Neural progenitor cell (in vitro differentiated cells): ENCODE measurements at regions not wholly inside any gene's neighbourhood (a gene's known extent, or its start where the extent isn't known, plus 50 kb on each side); places are given as distances from the start of the nearest gene placed in this dataset.

Source experiments
- DNase-seq: peaks from one replicate; pipeline ENCODE4 v3.0.0-alpha.2; 2016; ENCODE audit warnings: low spot score
- H2AFZ ChIP-seq: fragments of 200-600 bp; sonication (generic); replicated peaks from 2 replicates; pipeline ENCODE4 v1.6.1; 2016; ENCODE audit warnings: antibody characterized with exemption
- H3F3A ChIP-seq: fragments of 200-600 bp; sonication (generic); 2 replicates; pipeline ENCODE4 v1.6.1; 2016; ENCODE audit warnings: antibody characterized with exemption, low read depth
- H3K27ac ChIP-seq: fragments of 200-600 bp; sonication (generic); 2 replicates; pipeline ENCODE4 v1.5.1; 2016; ENCODE audit warnings: mild to moderate bottlenecking
- H3K27me3 ChIP-seq: fragments of 200-600 bp; sonication (generic); 2 replicates; pipeline ENCODE4 v1.6.1; 2016; ENCODE audit warnings: mild to moderate bottlenecking, moderate library complexity
- H3K36me3 ChIP-seq: fragments of 200-600 bp; sonication (generic); 2 replicates; pipeline ENCODE4 v1.5.1; 2016
- H3K4me1 ChIP-seq: fragments of 200-600 bp; sonication (generic); 2 replicates; pipeline ENCODE4 v1.6.1; 2016; ENCODE audit warnings: mixed run types
- H3K4me2 ChIP-seq: fragments of 200-600 bp; sonication (generic); 2 replicates; pipeline ENCODE4 v1.6.1; 2016
- H3K4me3 ChIP-seq: fragments of 200-600 bp; sonication (generic); 2 replicates; pipeline ENCODE4 v1.5.1; 2016
- H3K79me2 ChIP-seq: fragments of 200-600 bp; sonication (generic); 2 replicates; pipeline ENCODE4 v1.6.1; 2016; ENCODE audit warnings: low read depth
- H3K9ac ChIP-seq: fragments of 200-600 bp; sonication (generic); 2 replicates; pipeline ENCODE4 v1.6.1; 2016
- H3K9me3 ChIP-seq: fragments of 200-600 bp; sonication (generic); 2 replicates; pipeline ENCODE4 v1.5.1; 2016; ENCODE audit warnings: low read depth
- H4K20me1 ChIP-seq: fragments of 200-600 bp; sonication (generic); 2 replicates; pipeline ENCODE4 v1.6.1; 2016; ENCODE audit warnings: low read depth
- H3K27ac Mint-ChIP-seq: 3 replicates; pipeline ENCODE4 v1.8.0; 2021; ENCODE audit warnings: mixed read lengths
- H3K27me3 Mint-ChIP-seq: 2 replicates; pipeline ENCODE4 v1.8.0; 2022; ENCODE audit warnings: low read depth, mild to moderate bottlenecking, inconsistent platforms, moderate library complexity, mixed read lengths; ENCODE audit not compliant: insufficient read depth
- H3K36me3 Mint-ChIP-seq: 3 replicates; pipeline ENCODE4 v1.8.0; 2021; ENCODE audit warnings: mixed read lengths
- H3K4me1 Mint-ChIP-seq: 3 replicates; pipeline ENCODE4 v1.8.0; 2021; ENCODE audit warnings: mixed read lengths
- H3K4me3 Mint-ChIP-seq: 3 replicates; pipeline ENCODE4 v1.8.0; 2021; ENCODE audit warnings: mild to moderate bottlenecking, moderate library complexity, mixed read lengths
- H3K9me3 Mint-ChIP-seq: 3 replicates; pipeline ENCODE4 v1.8.0; 2020; ENCODE audit warnings: mixed read lengths
- CTCF ChIP-seq: fragments of 200-600 bp; sonication (generic); IDR thresholded peaks from 2 replicates; pipeline ENCODE4 v1.5.1; 2017; ENCODE audit warnings: antibody characterized with exemption, mild to moderate bottlenecking
- EZH2 ChIP-seq: fragments of 200-600 bp; sonication (generic); IDR thresholded peaks from 2 replicates; pipeline ENCODE4 v1.6.1; 2017; ENCODE audit warnings: antibody characterized with exemption, mild to moderate bottlenecking, moderate library complexity
- EZH2phosphoT487 ChIP-seq: fragments of 200-600 bp; sonication (generic); IDR thresholded peaks from 2 replicates; pipeline ENCODE4 v1.6.1; 2017; ENCODE audit warnings: antibody characterized with exemption

GRCh38 chr4:177052211-177052934 lies 257.3 kb upstream of the NEIL3 start:
- TF ChIP-seq CTCF (no peak), EZH2 (no peak), EZH2phosphoT487 (no peak)
- H2AFZ ChIP-seq = no peak overlapping the region
- no peak overlapping the region for H3K4me3 ChIP-seq
- peaks cover 5% of the 10 kb centered on the region for H3K4me1 ChIP-seq
- Mint-ChIP-seq H3K9me3 (no peaks in the 10 kb centered on the region), H3K4me1 (peaks cover 6% of the 10 kb centered on the region), H3K27ac (no peak overlapping the region), H3K36me3 (no peaks in the 10 kb centered on the region), H3K4me3 (no peak overlapping the region), H3K27me3 (no peaks in the 10 kb centered on the region)
- no peaks in the 10 kb centered on the region for H3F3A ChIP-seq
- no peak overlapping the region for H3K9ac ChIP-seq
- no peaks in the 10 kb centered on the region for H3K27me3 ChIP-seq
- no peaks in the 10 kb centered on the region for H3K79me2 ChIP-seq
- DNase-seq = no peak
- H3K36me3 ChIP-seq = no peaks in the 10 kb centered on the region
- no peak overlapping the region for H3K27ac ChIP-seq
- no peak overlapping the region for H3K4me2 ChIP-seq
- no peaks in the 10 kb centered on the region for H4K20me1 ChIP-seq
- no peaks in the 10 kb centered on the region for H3K9me3 ChIP-seq

- Histone ChIP-seq H3K9me3 (peaks cover 4% of the 10 kb centered on the region), H3K79me2 (no peaks in the 10 kb centered on the region), H3K4me1 (peaks cover under 1% of the 10 kb centered on the region), H3K9ac (no peak overlapping the region), H3F3A (no peaks in the 10 kb centered on the region), H4K20me1 (no peaks in the 10 kb centered on the region), H3K27ac (no peak overlapping the region), H3K36me3 (no peaks in the 10 kb centered on the region), H3K27me3 (no peaks in the 10 kb centered on the region), H3K4me3 (no peak overlapping the region), H2AFZ (no peak overlapping the region), H3K4me2 (no peak overlapping the region)
- H3K27me3 Mint-ChIP-seq = no peaks in the 10 kb centered on the region
- H3K4me3 Mint-ChIP-seq = no peak overlapping the region
- TF ChIP-seq EZH2 (no peak), CTCF (no peak), EZH2phosphoT487 (no peak)
- no peak for DNase-seq
- H3K4me1 Mint-ChIP-seq = no peaks in the 10 kb centered on the region
- no peak overlapping the region for H3K27ac Mint-ChIP-seq
- H3K9me3 Mint-ChIP-seq = peaks cover 6% of the 10 kb centered on the region
- no peaks in the 10 kb centered on the region for H3K36me3 Mint-ChIP-seq
These were observed 252.5 kb upstream of the NEIL3 start for GRCh38 chr4:177057186-177057585.

- Mint-ChIP-seq H3K27ac (no peak overlapping the region), H3K36me3 (no peaks in the 10 kb centered on the region), H3K9me3 (peaks cover 3% of the 10 kb centered on the region), H3K4me3 (no peak overlapping the region), H3K27me3 (no peaks in the 10 kb centered on the region), H3K4me1 (no peaks in the 10 kb centered on the region)
- Histone ChIP-seq H3K27me3 (no peaks in the 10 kb centered on the region), H3K36me3 (no peaks in the 10 kb centered on the region), H4K20me1 (no peaks in the 10 kb centered on the region), H3K79me2 (no peaks in the 10 kb centered on the region), H3K4me2 (no peak overlapping the region), H3K9me3 (peaks cover 4% of the 10 kb centered on the region), H3K27ac (no peak overlapping the region), H3K4me3 (no peak overlapping the region), H3K9ac (no peak overlapping the region), H3K4me1 (no peaks in the 10 kb centered on the region), H2AFZ (no peak overlapping the region), H3F3A (no peaks in the 10 kb centered on the region)
- DNase-seq = no peak
- TF ChIP-seq EZH2phosphoT487 (no peak), EZH2 (no peak), CTCF (no peak)
These were observed 245.6 kb upstream of the NEIL3 start for GRCh38 chr4:177064116-177064515.
